Muscle of back (tissue), 3 donors: ENCODE measurements at regions not wholly inside any gene's neighbourhood (a gene's known extent, or its start where the extent isn't known, plus 50 kb on each side); places are given as distances from the start of the nearest gene placed in this dataset.
"Not testable (repeated sequence)": the region's sequence is repeated elsewhere in the genome, so short reads cannot be mapped to it uniquely, and the experiment has no call there.

ENCODE experiments used
- DNase-seq, 3 donors: peaks; one replicate each; pipeline versions ENCODE4 v3.0.0 to v3.0.0-alpha.2; 2013

DNA sequence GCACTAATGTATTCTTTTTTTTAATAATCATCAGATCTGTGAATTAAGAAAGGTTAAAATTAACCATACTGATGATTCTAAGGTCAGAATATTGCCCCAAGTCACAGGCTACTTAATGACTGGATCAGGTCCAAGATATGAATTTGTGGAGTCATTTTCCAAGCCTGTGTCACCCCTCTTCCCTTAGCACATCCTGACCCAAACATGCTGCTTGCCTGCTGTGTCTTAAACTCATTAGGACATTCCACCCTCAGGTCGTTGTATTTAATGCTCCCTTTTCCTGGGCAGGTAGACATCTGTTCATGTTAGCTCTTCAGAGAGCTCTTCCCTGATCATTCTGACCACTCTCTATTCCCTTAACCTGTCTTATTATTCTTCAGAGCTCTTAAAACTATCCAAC is 463.5 kb upstream of the PDE3A start:
- DNase-seq, result no peak

DNA sequence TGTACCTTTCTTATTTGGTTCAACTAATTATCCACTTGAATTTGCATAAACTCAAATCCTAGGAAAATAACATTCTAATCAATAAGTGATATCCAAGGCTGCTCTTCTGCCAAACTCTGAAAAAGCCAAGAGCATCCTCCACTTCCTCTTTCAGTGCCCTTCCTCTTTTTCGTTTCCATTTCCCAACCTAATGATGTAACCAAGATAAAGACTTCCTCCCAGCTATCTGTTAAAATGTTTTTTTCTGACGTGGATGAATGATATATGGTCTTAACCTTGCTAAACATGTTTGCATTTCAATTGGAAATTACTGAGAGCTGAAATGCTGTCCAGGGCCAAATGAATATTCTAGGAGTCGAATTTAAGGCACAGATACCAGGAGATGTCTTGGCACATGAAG is 459.5 kb upstream of the PDE3A start:
- DNase-seq, result no peak

DNA sequence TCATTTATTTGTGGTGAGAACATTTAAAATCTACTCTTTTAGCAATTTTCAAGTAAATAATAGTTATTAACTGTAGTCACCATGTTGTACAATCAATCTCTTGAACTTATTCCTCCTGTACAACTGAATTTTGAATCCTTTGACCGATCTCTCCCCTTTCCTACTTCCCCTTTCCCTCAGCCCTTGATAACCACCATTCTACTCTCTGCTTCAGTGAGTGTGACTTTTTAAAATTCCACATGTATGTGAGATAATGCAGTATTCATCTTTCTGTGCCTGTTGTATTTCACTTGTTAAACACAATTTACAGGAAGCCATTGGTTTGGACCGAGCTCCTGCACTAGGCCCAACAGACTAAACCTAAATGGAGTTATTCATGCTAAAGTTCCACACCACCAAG is 458.9 kb upstream of the PDE3A start:
- DNase-seq, result no peak

DNA sequence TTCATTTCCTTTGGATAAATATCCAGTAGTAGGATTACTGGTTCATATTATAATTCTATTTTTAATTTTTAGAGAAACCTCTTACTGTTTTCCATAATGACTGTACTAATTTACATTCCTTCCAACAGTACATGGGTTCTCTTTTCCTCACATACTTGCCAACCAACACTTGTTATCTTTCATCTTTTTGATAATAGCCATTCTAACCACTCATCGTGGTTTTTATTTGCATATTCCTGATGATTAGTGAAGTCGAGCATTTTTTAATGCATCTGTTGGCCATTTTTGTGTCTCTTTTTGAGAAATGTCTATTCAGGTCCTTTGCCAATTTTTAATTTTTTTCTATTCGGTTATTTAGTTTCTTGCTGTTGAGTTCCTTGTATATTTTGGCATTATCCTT is 457.7 kb upstream of the PDE3A start:
- DNase-seq, result peak in 1 of 3 donors; percentile 33

DNA sequence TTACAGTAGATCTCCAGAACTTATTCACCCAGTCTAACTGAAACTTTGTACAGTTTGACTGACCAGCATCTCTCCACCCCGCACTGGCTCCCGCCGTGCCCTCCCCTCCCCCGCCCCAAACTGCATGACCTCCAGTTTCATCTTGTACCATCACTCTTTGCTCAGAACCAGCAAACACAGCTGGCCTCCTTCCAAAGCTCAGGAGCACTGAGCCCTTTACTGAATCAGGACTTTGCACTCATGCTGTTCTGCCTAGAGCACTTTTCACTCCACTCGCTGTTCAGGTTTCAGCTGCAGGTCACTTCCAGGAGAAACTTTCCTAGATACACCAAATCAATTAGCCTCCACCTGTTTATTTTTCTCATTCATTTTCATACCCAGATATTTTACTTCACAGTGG is 455.3 kb upstream of the PDE3A start:
- DNase-seq, result no peak

DNA sequence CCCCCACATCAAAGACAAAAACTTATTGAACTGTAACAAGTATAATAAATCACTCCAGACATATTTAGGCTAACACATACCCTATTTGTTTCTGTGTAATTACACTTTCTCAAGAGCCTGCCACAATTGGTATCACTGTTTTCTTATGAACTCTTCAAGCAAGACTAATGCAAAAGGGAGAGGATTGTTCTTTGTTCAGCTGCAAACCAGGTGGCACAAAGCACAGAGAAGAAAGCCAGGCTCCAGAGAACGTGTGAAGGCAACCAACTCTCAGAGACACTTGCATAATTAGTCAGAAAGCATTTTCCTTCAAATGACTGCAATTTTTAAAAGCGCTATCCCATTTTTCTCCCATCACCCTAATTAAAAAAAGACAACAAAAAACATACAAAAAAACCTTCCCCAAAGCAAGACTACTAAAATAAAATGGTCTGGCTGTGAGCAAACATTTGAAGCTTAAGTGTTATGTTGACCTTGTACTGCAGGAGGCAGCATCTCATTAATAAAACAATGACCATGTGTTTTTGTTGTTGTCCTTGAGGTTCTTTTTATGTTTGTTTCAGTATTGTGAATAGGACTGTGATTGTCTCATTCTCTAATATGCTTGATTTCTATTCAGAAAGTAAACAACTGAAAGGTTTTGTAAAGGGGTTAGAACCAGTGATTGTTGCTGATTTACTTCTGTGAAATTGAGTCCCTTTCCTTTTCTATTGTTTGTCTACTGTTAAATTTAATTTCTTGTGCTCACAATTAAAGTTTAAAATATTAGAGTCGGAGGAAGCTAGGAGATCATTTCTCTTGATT is 452.7 kb upstream of the PDE3A start:
- DNase-seq, result peak; percentile 33 to 64 (median 40)

DNA sequence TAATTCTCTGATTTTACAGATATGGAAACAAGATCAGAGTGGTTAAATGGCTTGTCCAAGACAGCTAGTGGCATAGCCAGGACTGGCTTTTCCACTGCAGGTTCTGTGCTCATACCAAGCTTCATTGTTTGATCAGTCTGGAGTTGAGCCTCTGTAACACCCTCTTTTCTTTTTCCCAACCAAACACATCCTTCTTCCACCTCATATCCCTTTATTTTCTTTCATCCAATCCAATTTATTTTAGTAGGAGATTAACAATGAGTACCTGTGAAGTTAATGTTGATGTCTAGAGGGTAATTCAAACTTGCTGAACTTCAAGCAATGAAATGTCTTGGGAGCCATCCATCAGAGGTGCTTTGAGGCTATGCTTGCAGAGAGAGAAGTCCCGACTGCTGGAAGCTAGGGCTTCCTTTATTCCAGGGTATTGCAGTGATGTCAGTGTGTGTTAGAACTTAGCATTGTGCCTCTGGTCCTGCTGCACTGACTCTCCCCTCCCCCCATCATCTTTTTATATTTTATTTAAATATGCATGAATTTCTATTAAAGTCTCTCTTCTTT is 452.1 kb upstream of the PDE3A start:
- no peak for DNase-seq

DNA sequence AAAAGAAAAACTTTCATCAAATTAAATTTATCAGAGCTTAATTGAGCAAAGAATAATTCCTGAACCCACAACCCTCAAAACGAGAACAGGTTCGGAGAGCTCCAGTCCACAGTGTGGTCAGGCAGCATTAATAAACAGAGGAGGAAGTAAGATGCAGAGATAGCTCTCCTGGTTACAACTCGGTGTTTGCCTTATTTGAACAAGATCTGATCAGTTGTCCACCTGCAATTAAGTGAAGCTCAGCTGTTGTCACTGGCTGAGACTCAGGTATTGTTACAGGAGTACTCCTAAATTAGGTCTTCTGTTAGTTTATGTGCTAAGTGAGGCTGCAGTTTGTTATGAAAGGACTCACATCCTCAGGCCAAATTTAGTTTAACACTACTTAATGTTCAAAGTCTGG is 451.4 kb upstream of the PDE3A start:
- DNase-seq, result no peak

DNA sequence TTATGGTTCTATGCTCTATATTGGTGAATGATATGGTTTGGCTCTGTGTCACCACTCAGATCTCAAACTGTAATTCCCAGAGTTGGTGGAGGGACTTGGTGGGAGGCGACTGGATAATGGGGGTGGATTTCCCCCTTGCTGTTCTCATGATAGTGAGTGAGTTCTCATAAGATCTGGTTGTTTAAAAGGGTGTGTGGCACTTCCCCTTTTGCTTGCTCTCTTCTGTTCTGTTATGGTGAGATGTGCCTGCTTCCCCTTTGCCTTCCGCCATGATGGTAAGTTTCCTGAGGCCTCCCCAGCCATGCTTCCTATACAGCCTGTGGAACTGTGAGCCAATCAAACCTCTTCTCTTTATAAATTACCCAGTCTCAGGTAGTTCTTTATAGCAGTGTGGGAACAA is 446.6 kb upstream of the PDE3A start:
- DNase-seq, result not testable (repeated sequence)

DNA sequence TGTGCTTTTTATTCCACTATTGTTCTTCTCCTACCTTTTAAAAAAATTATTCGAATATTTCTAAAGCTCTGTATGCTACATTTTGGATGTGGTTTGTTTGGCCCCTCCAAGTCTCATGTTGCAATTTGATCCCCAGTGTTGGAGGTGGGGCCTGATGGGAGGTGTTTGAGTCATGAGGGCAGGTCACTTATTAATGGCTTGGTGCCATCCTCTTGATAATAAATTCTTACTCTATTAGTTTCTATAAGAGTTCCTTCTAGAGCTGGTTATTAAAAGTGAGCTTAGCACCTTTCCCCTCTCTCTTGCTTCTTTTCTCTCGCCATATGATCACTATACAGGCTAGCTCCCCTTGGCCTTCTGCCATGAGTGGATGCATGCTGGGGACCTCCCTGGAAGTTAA is 445.6 kb upstream of the PDE3A start:
- no peak for DNase-seq

DNA sequence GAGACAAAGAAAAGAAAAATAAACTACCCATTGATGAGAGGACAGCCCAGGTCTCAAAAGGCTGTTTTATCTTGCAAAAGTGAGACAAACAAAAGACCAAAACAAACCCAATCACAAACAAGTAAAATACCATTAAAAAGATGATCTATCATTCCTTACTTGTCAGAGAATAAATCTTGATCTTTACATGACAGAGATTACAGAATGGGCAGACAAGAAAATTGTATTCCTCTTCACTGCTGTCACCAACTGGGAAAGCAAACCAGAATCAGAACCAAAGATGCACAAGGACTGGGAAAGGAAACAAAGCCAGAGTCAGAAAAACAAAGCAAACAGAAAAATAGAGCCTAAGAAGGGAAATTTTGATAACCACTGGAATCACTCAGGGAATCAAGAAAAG is 444.0 kb upstream of the PDE3A start:
- no peak for DNase-seq

DNA sequence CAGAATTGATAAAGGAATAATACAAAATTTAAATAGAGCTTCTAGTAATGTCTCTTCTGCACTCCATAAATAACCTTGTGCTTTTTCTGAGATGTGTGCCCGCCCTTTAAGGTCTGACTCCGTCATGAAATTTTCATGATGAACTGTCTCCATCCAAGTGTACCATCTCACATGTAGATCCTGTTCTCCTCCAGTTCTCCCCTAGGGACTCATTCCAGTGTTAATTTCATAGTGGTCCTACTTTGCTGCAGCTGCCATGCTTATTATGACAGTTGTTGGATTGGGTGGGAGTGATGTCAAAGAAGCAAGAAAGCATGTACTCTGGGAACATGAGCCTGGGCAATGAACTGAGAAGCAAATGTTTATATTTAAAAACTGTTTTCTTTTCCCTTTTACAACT is 442.5 kb upstream of the PDE3A start:
- no peak for DNase-seq

DNA sequence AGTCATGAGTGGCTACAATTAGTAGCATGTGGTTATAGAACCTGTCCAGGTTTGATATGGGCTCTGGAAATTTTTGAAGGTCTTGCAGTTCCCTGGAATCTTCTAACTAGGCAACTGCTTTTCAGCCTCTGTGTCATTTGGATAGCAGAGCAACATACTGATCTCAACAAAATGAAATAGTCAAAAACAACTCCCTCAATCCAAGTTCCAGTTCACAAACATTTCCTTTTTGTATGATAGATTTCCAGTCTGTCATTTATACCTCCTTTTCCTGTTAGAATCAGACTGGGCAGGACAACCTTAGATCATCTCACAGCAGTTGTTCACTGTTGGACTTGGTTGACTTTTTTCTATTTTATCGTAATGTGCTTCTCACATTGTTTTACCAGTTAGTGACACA is 442.1 kb upstream of the PDE3A start:
- DNase-seq, result no peak

DNA sequence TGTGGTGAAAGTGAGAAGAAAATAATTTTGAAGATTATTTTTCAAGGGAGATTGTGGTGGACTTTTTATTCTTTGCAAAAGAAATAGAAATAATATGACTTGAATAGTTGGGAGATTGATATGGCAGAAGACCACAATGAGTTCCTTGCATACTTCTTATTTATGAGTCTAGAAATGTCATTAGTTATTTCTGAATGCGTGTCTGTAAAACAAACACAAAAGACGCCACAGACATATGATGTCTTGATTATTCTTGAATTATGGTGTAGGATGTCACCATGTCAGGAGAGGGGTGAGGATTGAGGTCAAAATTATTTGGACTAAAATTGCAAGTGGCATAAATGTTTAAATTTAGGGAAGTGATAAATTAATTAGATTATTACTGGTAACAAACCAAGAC is 440.7 kb upstream of the PDE3A start:
- no peak for DNase-seq

DNA sequence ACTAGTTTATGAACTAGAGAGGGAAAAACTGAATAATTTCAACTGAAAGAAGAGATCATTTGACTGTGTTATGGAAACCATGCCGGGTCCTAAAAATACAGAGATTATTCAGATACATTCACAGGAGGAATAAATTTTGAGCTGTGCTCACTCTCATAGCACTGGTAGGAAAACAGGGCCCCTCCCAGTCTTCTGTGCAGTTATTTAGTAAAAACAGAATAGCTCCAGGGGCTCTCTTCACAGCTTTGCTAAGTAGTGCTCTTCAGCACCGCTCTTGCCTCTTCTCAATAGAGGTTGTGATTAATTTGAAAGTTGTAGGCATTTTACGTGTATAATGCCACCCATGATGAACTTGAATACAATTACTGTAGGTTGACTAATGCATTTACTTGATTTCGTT is 435.9 kb upstream of the PDE3A start:
- no peak for DNase-seq

DNA sequence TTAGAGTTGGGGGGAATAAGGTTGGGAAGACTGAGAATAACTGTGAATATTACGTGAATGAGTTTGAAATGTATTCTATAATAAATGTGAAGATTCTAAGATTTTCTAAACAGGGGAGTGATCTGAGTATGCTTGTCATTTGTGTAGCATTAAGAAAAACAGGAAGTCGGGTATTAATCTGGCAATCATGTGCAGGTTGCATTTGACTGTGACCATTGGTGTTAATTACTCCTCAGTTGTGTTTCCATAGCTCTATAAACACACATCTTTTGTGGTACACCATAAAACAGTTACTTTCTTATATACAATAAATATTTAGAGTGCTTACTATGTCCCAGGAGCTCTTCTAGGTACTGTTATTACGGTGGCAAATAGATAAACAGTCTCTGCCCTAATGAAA is 434.4 kb upstream of the PDE3A start:
- no peak for DNase-seq

DNA sequence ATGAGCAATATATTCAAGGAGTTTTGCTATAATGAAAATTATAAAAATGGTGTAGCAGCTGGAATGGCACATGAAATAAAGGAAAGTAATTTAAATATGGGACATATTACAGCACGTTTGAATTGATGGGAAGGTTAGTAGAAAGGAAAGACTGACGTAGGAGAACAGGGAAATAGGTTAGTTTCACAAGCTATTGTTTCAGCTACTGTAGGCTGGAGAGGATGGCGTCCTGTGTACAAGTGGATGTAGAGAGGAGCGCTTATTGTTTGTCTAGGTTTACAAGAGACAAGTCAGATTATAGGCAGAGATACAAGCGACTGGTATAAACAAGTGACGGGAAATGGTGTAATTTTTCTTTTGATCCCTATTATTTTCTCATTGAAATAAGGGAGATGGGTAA is 431.2 kb upstream of the PDE3A start:
- no peak for DNase-seq

DNA sequence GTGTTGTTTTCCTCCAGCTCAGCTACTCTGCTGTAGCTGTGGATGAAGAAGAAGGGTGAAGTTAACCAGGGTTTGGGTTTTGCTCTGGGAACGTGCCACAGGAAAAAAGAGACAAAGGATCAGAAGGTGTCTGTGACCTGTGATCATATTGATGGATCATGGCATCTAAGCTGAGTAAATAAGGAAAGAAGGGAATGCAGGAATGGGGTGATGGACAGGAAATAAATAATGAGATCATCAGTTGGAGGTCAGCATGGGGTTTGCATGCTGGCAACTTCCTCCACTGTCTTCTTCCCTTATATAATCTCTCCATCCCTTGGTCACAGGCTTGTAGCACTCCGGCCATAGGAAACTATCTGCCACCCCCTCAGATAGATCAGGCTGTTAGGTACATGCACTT is 430.3 kb upstream of the PDE3A start:
- DNase-seq, result no peak

DNA sequence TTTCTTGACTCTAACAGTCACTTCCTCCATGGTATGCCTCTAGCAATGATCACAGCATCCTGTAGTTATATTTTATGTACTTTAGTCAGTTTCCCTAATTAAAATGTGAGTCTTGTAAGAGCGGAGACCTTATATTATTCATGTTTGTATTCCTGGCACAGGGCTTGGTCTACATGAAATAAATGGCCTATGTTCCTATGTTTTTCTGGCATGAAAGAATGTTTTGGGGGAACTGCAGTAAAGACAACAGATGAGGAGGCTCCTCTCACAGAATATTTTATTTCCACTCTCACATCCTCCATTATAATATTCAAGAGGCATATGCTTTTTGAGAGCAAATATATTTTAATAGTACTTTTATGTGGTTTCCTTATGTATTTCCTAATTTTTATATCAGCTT is 429.8 kb upstream of the PDE3A start:
- no peak for DNase-seq

DNA sequence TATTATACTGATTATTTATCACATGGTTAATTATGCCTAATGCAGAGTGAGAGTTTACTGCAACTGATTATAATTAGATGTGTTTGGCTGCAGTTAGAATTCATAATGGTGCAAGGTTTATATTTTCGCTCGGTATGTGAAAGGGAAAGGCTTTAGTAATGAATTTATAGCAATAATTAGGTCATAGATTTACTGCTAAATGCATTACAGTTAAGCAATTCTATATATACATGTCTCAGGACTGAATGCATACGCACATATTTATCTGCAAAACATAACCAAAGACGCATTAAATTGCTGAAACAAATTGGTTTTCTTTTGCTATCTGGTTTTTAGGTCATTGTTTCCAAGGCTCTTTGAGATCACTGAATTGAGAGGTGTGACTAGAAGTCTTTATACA is 428.1 kb upstream of the PDE3A start:
- no peak for DNase-seq

DNA sequence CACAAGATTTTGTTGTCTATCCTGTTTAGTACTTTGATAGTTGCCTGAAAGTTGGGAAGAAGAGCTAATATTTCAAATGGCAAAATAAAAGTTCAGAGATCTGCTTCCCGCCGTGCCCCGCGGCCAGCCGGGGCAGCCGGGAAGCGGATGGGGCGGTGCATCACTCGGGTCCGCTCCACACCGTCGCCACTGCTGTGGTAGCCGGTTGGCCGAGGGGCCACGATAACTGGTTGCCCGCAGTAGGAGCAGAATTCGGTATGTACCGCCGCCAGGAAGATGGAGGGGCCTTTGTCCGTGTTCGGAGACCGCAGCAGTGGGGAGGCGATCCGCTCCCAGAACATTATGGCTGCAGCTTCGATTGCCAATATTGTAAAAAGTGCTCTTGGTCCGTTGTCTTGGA is 427.2 kb upstream of the PDE3A start:
- no peak for DNase-seq

DNA sequence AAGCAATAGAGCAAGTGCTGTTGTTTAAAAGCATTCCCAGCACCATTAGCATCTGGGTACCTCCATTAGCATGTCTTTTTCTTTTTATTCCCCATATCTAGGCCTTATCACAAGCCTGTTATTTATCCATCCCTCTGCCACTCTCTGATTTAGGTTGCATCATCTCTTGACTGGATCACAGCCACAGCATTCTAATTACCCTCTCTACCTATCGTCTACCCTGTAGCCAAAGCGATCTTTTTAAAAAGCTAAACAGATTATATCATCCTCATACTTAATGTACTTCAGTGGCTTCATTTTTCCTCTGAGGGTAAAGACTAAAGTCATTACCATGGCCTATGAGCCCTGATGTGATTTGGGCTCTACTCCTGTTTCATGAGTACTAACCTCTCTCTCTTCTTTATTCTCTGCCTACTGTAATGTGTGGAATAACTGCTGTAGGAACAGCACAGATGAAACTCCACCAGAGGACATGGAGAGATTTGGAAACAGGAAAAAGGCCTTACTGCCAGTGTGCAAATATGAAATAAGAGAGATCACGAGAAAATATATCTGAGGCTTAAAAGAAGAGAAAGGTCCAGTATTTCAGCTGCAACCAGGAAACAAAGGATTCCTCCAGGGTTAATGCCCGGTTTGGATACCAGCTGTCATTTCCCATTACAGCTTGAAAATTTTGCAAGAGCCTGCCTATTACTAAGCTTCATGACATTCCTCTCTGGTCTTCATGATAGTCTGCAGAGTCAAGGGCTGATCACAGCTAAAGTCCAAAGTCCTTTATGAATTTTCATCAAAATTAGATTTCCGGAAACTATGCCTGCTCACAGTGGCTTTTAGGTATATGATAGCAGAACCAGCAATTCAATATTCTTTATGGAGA is 422.5 kb upstream of the PDE3A start:
- peak in 2 of 3 donors; percentile 25 to 34 for DNase-seq

DNA sequence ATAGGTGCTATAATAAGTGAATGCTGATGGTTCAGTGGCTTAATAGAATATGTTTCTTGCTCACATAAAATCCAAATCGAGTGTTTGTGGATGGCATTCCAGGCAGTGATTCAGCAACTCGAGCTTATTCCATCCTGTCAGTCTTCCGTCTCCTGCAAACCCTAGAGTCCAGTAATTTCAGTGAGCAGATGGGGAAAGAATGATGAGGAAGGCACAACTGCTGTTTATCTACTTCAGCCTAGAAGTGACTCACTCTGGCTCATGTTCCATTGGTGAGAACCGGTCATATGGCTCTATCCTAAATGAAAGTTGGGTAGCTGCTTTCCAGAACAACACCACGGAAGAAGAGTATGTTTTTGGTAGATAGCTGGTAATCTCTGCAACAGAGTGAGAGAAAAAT is 421.8 kb upstream of the PDE3A start:
- peak in 2 of 3 donors; percentile 39 to 91 for DNase-seq
